Stomach (tissue), 8 donors: ENCODE measurements at regions not wholly inside any gene's neighbourhood (a gene's known extent, or its start where the extent isn't known, plus 50 kb on each side); places are given as distances from the start of the nearest gene placed in this dataset.

Experiments
- DNase-seq, 2 donors: peaks; one replicate each; pipeline versions ENCODE4 v3.0.0 to v3.0.0-alpha.2; 2013 to 2019
- H3K27ac ChIP-seq, 5 donors: fragments of 200-600 bp in 4 of 5; sonication (generic) in 4 of 5; one replicate each; pipeline ENCODE4 v1.5.1; 2013 to 2019; ENCODE audit warnings: mild to moderate bottlenecking in 1 of 5, moderate library complexity in 1 of 5
- H3K27me3 ChIP-seq, 3 donors: fragments of 200-600 bp; sonication (generic); one replicate each; pipeline ENCODE4 v1.5.1; 2017 to 2019; ENCODE audit warnings: mixed run types in 1 of 3
- H3K36me3 ChIP-seq, 4 donors: fragments of 200-600 bp; sonication (generic); 1 replicate in 3 of 4; 2 replicates in 1 of 4; pipeline ENCODE4 v1.5.1; 2016 to 2019
- H3K4me1 ChIP-seq, 4 donors: fragments of 200-600 bp; sonication (generic); one replicate each; pipeline ENCODE4 v1.5.1; 2016 to 2019
- H3K4me3 ChIP-seq, 4 donors: fragments of 200-600 bp; sonication (generic) in 3 of 4; one replicate each; pipeline ENCODE4 v1.5.1; 2016 to 2019; ENCODE audit warnings: mild to moderate bottlenecking in 1 of 4
- H3K9me3 ChIP-seq, 4 donors: fragments of 200-600 bp; sonication (generic); one replicate each; pipeline ENCODE4 v1.5.1; 2016 to 2019
- EP300 ChIP-seq: sonication (generic); formaldehyde crosslinking; IDR thresholded peaks from one replicate; pipeline ENCODE4 v1.6.1; 2017; ENCODE audit warnings: antibody characterized with exemption
- POLR2A ChIP-seq, 4 donors: fragments of 450-650 bp; IDR thresholded peaks; one replicate each; pipeline ENCODE4 v1.6.1; 2016; ENCODE audit warnings: antibody characterized with exemption in 4 of 4, control low read depth in 2 of 4, mild to moderate bottlenecking in 1 of 4, moderate library complexity in 1 of 4
- POLR2AphosphoS5 ChIP-seq, 3 donors: sonication (generic); formaldehyde crosslinking; IDR thresholded peaks; one replicate each; pipeline ENCODE4 v1.6.1; 2016; ENCODE audit warnings: antibody characterized with exemption in 3 of 3
- WGBS, 5 donors: extraction: QIAGEN DNeasy Blood & Tissue Kit in 3 of 5; methylation state at CpG; one replicate each; pipeline versions ENCODE4 v1.1.5 to v1.1.7; 2013 to 2018; 5-methylcytosine and 5-hydroxymethylcytosine counted together
- intact Hi-C: fragments of 100-400 bp; cut with DNase I; formaldehyde crosslinking; loops from one replicate; pipeline ENCODE4 v1.15.1; 2023; ENCODE audit warnings: low total_unique reads
- TF ChIP-seq, protein P1 (sequence below), 7 experiments: fragments of 450-650 bp in 4 of 7; fragments of 200-600 bp in 3 of 7; sonication (generic) in 3 of 7; IDR thresholded peaks; one replicate each; pipeline ENCODE4 v1.5.1; 2016 to 2019; ENCODE audit warnings: antibody characterized with exemption in 7 of 7, control low read depth in 2 of 7, mild to moderate bottlenecking in 1 of 7
- donor health status: healthy with polysubstance abuse.
- donor health status: Bipolar disorder and iron deficiency.
- donor health status: healthy.

DNA sequence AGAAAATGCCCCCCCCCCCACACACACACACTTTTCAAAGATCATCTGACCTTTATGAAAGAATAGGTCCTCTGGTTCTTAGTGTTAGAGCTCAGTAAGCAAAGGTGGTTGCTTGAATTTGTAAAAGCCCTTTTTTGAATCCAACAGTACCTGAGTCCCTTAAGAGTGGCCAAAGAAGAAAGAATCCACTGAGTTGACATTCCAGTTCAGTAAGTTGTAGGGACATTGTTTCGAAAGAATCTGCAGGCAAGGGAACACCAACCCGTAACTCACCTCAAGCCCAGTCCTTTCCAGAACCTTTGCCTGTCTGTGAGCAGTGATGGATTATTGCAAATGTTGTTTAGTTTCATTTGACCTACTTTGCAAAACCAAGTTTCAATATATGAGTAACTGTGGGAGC lies 64.2 kb upstream of the MAP3K4 start:
- no peak for DNase-seq
- no peak overlapping the region for H3K27ac ChIP-seq
- no peak overlapping the region for H3K4me3 ChIP-seq
- WGBS, 5 donors, result 70 to 88% (median 78%) methylated on average over 2 of the region's 2 CpGs
- peaks cover 4 to 16% (median 12%) of the 10 kb centered on the region in 4 donors for H3K4me1 ChIP-seq
- H3K27me3 ChIP-seq, result peaks cover 0 to 16% (median 5%) of the 10 kb centered on the region in 3 donors
- no peak for TF ChIP-seq POLR2AphosphoS5 (IDR thresholded peaks at IDR 0.05)
- TF ChIP-seq EP300, result no peak
- TF ChIP-seq, protein P1, sequence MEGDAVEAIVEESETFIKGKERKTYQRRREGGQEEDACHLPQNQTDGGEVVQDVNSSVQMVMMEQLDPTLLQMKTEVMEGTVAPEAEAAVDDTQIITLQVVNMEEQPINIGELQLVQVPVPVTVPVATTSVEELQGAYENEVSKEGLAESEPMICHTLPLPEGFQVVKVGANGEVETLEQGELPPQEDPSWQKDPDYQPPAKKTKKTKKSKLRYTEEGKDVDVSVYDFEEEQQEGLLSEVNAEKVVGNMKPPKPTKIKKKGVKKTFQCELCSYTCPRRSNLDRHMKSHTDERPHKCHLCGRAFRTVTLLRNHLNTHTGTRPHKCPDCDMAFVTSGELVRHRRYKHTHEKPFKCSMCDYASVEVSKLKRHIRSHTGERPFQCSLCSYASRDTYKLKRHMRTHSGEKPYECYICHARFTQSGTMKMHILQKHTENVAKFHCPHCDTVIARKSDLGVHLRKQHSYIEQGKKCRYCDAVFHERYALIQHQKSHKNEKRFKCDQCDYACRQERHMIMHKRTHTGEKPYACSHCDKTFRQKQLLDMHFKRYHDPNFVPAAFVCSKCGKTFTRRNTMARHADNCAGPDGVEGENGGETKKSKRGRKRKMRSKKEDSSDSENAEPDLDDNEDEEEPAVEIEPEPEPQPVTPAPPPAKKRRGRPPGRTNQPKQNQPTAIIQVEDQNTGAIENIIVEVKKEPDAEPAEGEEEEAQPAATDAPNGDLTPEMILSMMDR (IDR thresholded peaks at IDR 0.05), result no peak
- no peak for TF ChIP-seq POLR2A (IDR thresholded peaks at IDR 0.05)
- no peaks in the 10 kb centered on the region for H3K9me3 ChIP-seq
- no peaks in the 10 kb centered on the region for H3K36me3 ChIP-seq
- intact Hi-C loops, result no loop called here

- 80 to 89% (median 87%) methylated on average over 3 of the region's 3 CpGs for WGBS, 5 donors
- peaks cover 0 to 16% (median 5%) of the 10 kb centered on the region in 3 donors for H3K27me3 ChIP-seq
- intact Hi-C loops, result no loop called here
- H3K4me1 ChIP-seq, result peaks cover 4 to 16% (median 12%) of the 10 kb centered on the region in 4 donors
- H3K27ac ChIP-seq, result no peak overlapping the region
- no peaks in the 10 kb centered on the region for H3K36me3 ChIP-seq
- TF ChIP-seq, protein P1 (IDR thresholded peaks at IDR 0.05), result no peak
- TF ChIP-seq POLR2A (IDR thresholded peaks at IDR 0.05), result no peak
- no peak for TF ChIP-seq POLR2AphosphoS5 (IDR thresholded peaks at IDR 0.05)
- TF ChIP-seq EP300, result no peak
- DNase-seq, result no peak
- no peaks in the 10 kb centered on the region for H3K9me3 ChIP-seq
- no peak overlapping the region for H3K4me3 ChIP-seq
These were observed 62.2 kb upstream of the MAP3K4 start for GRCh38 chr6:160929361-160929760.

DNA sequence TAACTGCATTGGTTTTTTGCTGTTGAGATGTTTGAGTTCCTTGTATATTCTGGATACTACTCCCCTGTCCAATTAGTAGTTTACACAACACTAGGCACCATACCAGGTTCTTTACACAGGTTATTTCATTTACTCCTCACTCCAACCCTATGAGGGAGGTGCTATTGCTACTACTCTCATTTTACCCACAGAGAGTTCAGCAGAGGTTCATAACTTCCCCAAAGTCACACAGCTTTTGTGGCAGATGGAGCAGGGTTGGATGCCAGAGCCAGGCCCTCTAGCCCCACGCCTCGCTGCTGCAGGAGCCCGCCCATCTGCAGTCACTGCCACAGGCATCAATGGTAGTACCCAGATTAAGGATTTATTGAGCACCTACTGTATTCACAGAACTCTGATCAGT lies 61.7 kb upstream of the MAP3K4 start:
- DNase-seq, result no peak
- intact Hi-C loops, result loop anchor here (5.0 kb wide), 1 partner anchor 442 kb away; no protein-coding TSS in a partner anchor
- no peak overlapping the region for H3K27ac ChIP-seq
- peaks cover 4 to 16% (median 12%) of the 10 kb centered on the region in 4 donors for H3K4me1 ChIP-seq
- H3K27me3 ChIP-seq, result peaks cover 0 to 16% (median 5%) of the 10 kb centered on the region in 3 donors
- no peak overlapping the region for H3K4me3 ChIP-seq
- whole genome bisulfite sequencing, 5 donors, result 82 to 92% (median 86%) methylated on average over 3 of the region's 3 CpGs
- no peaks in the 10 kb centered on the region for H3K9me3 ChIP-seq
- TF ChIP-seq POLR2AphosphoS5 (IDR thresholded peaks at IDR 0.05), result no peak
- no peaks in the 10 kb centered on the region for H3K36me3 ChIP-seq

DNA sequence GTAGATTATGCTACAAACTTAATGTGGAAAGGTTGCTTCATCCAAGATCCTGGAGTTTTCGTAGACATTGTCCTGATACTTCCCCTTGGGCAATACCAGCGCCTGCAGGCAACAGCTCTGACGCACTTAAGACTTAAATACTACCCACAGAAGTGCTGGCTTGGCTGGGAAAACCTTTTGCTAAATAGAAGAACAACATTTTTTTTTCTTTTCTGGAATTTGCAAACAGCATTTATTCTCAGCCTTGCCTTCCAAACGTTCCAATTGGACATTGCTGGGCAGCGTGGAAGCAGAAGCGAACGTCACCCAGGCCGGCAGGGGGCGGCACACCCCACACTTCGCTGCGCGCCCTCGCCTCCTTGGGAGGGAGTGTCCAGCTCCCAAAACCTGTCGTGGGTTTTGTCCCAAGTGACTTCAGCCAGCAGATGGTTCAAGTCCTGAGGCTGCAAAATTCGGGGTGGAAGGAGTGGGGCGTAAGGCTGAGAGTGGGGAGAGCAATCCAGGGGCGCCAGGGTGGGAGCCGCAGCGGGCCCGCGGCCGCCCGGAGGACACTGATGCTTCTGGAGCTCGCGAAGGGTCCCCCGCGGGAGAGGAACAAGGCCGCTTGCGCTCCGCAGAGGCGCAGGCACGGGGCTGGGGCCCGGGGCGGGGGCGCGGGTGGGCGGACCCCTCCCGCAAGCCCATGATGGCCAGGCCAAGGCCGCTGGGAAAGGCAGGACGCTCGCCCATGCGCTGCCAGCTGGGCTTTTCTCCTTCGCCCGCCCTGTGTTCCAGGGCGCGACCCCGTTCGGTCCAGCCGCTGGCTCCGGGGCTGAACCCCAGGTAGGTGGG lies 60.8 kb upstream of the MAP3K4 start:
- intact Hi-C loops, result loop anchor here (5.0 kb wide), 1 partner anchor 442 kb away; no protein-coding TSS in a partner anchor
- Histone ChIP-seq H3K36me3 (no peaks in the 10 kb centered on the region), H3K27ac (peak overlapping the region in 1 of 5 donors; percentile 54), H3K4me3 (peak overlapping the region; percentile 37 to 56 (median 50)), H3K4me1 (peaks cover 4 to 16% (median 12%) of the 10 kb centered on the region in 4 donors), H3K27me3 (peaks cover 0 to 16% (median 5%) of the 10 kb centered on the region in 3 donors), H3K9me3 (peaks cover 0 to 5% (median 0%) of the 10 kb centered on the region in 4 donors)
- DNase-seq, result peak; percentile 76 to 93
- 3 to 5% (median 3%) methylated on average over 14 to 50 of the region's 50 CpGs for WGBS, 5 donors
- TF ChIP-seq POLR2AphosphoS5 (IDR thresholded peaks at IDR 0.05) (peak in 1 of 3 donors; percentile 50), EP300 (no peak), POLR2A (IDR thresholded peaks at IDR 0.05) (no peak)
- TF ChIP-seq, protein P1 (IDR thresholded peaks at IDR 0.05), result peak in 5 of 7 experiments; percentile 79 to 88 (median 83)
